MM.1S (cell line): ENCODE measurements at regions not wholly inside any gene's neighbourhood (a gene's known extent, or its start where the extent isn't known, plus 50 kb on each side); places are given as distances from the start of the nearest gene placed in this dataset.

Experiments
- EZH2 ChIP-seq: fragments of 300-600 bp; sonication (generic); optimal IDR thresholded peaks from 2 replicates; pipeline ENCODE3; 2017; ENCODE audit warnings: low read depth, mild to moderate bottlenecking, antibody characterized with exemption, low read length, mixed read lengths
- EZH2phosphoT487 ChIP-seq: fragments of 300-600 bp; sonication (generic); IDR thresholded peaks from 2 replicates; pipeline ENCODE4 v1.6.1; 2018; ENCODE audit warnings: antibody characterized with exemption, low read length
- TF ChIP-seq, protein P1 (sequence below): fragments of 300-600 bp; sonication (generic); IDR thresholded peaks from 2 replicates; pipeline ENCODE4 v1.5.1; 2016; ENCODE audit warnings: antibody characterized with exemption, low read length, mixed read lengths

DNA sequence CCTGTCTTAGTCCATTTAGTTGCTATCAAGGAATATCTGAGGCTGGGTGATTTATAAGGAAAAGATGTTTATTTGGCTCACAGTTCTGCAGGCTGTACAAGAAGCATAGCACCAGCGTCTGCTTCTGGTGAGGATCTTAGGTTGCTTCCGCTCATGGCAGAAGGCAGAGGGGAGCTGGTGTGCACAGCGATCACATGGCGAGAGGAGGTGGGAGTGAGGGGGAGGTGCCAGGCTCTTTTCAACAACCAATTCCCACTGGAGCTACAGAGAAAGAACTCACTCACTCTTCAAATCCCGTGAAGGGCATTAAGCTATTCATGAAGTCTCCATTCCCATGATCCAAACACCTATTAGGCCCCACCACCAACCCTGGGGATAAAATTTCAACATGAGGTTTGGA lies 371.6 kb downstream of the SH2D4B start:
- TF ChIP-seq, protein P1, sequence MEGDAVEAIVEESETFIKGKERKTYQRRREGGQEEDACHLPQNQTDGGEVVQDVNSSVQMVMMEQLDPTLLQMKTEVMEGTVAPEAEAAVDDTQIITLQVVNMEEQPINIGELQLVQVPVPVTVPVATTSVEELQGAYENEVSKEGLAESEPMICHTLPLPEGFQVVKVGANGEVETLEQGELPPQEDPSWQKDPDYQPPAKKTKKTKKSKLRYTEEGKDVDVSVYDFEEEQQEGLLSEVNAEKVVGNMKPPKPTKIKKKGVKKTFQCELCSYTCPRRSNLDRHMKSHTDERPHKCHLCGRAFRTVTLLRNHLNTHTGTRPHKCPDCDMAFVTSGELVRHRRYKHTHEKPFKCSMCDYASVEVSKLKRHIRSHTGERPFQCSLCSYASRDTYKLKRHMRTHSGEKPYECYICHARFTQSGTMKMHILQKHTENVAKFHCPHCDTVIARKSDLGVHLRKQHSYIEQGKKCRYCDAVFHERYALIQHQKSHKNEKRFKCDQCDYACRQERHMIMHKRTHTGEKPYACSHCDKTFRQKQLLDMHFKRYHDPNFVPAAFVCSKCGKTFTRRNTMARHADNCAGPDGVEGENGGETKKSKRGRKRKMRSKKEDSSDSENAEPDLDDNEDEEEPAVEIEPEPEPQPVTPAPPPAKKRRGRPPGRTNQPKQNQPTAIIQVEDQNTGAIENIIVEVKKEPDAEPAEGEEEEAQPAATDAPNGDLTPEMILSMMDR, result no peak
- TF ChIP-seq EZH2, result no peak
- no peak for TF ChIP-seq EZH2phosphoT487
